ENCODE measurements at regions not wholly inside any gene's neighbourhood (a gene's known extent, or its start where the extent isn't known, plus 50 kb on each side); places are given as distances from the start of the nearest gene placed in this dataset.

- H3K27me3 ChIP-seq (ENCODE audit: control insufficient read depth, insufficient read depth, low read length), result peaks cover 5% of the 10 kb centered on the region
- H3K27ac ChIP-seq (ENCODE audit: low read depth, low read length), result no peak overlapping the region
- no peak overlapping the region for H3K4me3 ChIP-seq (ENCODE audit: low read length)
- H3K4me1 ChIP-seq (ENCODE audit: control insufficient read depth, insufficient read depth, low read length), result no peaks in the 10 kb centered on the region
- no peak overlapping the region for H3K9ac ChIP-seq (ENCODE audit: low read length)
- H3K36me3 ChIP-seq (ENCODE audit: control insufficient read depth, insufficient read depth, low read length), result no peaks in the 10 kb centered on the region
Measured at GRCh38 chr11:64492561-64492960, 63.2 kb upstream of the SLC22A11 start.

GRCh38 chr11:64498136-64498535 lies 57.6 kb upstream of the SLC22A11 start:
- Histone ChIP-seq H3K27ac (ENCODE audit: low read depth, low read length) (no peak overlapping the region), H3K36me3 (ENCODE audit: control insufficient read depth, insufficient read depth, low read length) (no peaks in the 10 kb centered on the region), H3K4me3 (ENCODE audit: low read length) (no peak overlapping the region), H3K27me3 (ENCODE audit: control insufficient read depth, insufficient read depth, low read length) (peaks cover 2% of the 10 kb centered on the region), H3K4me1 (ENCODE audit: control insufficient read depth, insufficient read depth, low read length) (no peaks in the 10 kb centered on the region), H3K9ac (ENCODE audit: low read length) (no peak overlapping the region)

GRCh38 chr11:64499261-64500004 lies 56.3 kb upstream of the SLC22A11 start:
- Histone ChIP-seq H3K4me3 (ENCODE audit: low read length) (no peak overlapping the region), H3K4me1 (ENCODE audit: control insufficient read depth, insufficient read depth, low read length) (no peaks in the 10 kb centered on the region), H3K27me3 (ENCODE audit: control insufficient read depth, insufficient read depth, low read length) (no peaks in the 10 kb centered on the region), H3K9ac (ENCODE audit: low read length) (no peak overlapping the region), H3K36me3 (ENCODE audit: control insufficient read depth, insufficient read depth, low read length) (no peaks in the 10 kb centered on the region), H3K27ac (ENCODE audit: low read depth, low read length) (no peak overlapping the region)

- H3K36me3 ChIP-seq (ENCODE audit: control insufficient read depth, insufficient read depth, low read length), result no peaks in the 10 kb centered on the region
- H3K27ac ChIP-seq (ENCODE audit: low read depth, low read length), result no peak overlapping the region
- H3K27me3 ChIP-seq (ENCODE audit: control insufficient read depth, insufficient read depth, low read length), result no peaks in the 10 kb centered on the region
Measured at GRCh38 chr11:64500176-64501013, 55.3 kb upstream of the SLC22A11 start.

GRCh38 chr11:64501500-64502427 lies 54.0 kb upstream of the SLC22A11 start:
- Histone ChIP-seq H3K4me3 (ENCODE audit: low read length) (no peak overlapping the region), H3K27me3 (ENCODE audit: control insufficient read depth, insufficient read depth, low read length) (no peaks in the 10 kb centered on the region)

More at GRCh38 chr11:64500176-64501013, 55.3 kb upstream of the SLC22A11 start:
- H3K4me1 ChIP-seq (ENCODE audit: control insufficient read depth, insufficient read depth, low read length), result no peaks in the 10 kb centered on the region
- H3K9ac ChIP-seq (ENCODE audit: low read length), result no peak overlapping the region
- H3K4me3 ChIP-seq (ENCODE audit: low read length), result no peak overlapping the region

GRCh38 chr11:64502634-64503033 lies 53.1 kb upstream of the SLC22A11 start:
- no peaks in the 10 kb centered on the region for H3K27me3 ChIP-seq (ENCODE audit: control insufficient read depth, insufficient read depth, low read length)
- H3K9ac ChIP-seq (ENCODE audit: low read length), result no peak overlapping the region
- no peaks in the 10 kb centered on the region for H3K4me1 ChIP-seq (ENCODE audit: control insufficient read depth, insufficient read depth, low read length)
- no peak overlapping the region for H3K27ac ChIP-seq (ENCODE audit: low read depth, low read length)
- H3K4me3 ChIP-seq (ENCODE audit: low read length), result no peak overlapping the region
- H3K36me3 ChIP-seq (ENCODE audit: control insufficient read depth, insufficient read depth, low read length), result no peaks in the 10 kb centered on the region

More at GRCh38 chr11:64501500-64502427, 54.0 kb upstream of the SLC22A11 start:
- Histone ChIP-seq H3K27ac (ENCODE audit: low read depth, low read length) (no peak overlapping the region), H3K36me3 (ENCODE audit: control insufficient read depth, insufficient read depth, low read length) (no peaks in the 10 kb centered on the region), H3K4me1 (ENCODE audit: control insufficient read depth, insufficient read depth, low read length) (no peaks in the 10 kb centered on the region), H3K9ac (ENCODE audit: low read length) (no peak overlapping the region)

GRCh38 chr11:64503186-64503753 lies 52.5 kb upstream of the SLC22A11 start:
- Histone ChIP-seq H3K9ac (ENCODE audit: low read length) (no peak overlapping the region), H3K36me3 (ENCODE audit: control insufficient read depth, insufficient read depth, low read length) (no peaks in the 10 kb centered on the region), H3K4me1 (ENCODE audit: control insufficient read depth, insufficient read depth, low read length) (no peaks in the 10 kb centered on the region), H3K4me3 (ENCODE audit: low read length) (no peak overlapping the region), H3K27me3 (ENCODE audit: control insufficient read depth, insufficient read depth, low read length) (no peaks in the 10 kb centered on the region), H3K27ac (ENCODE audit: low read depth, low read length) (no peak overlapping the region)

- H3K27ac ChIP-seq (ENCODE audit: low read depth, low read length), result no peak overlapping the region
- H3K4me1 ChIP-seq (ENCODE audit: control insufficient read depth, insufficient read depth, low read length), result no peaks in the 10 kb centered on the region
- H3K9ac ChIP-seq (ENCODE audit: low read length), result no peak overlapping the region
- H3K4me3 ChIP-seq (ENCODE audit: low read length), result no peak overlapping the region
- H3K27me3 ChIP-seq (ENCODE audit: control insufficient read depth, insufficient read depth, low read length), result no peaks in the 10 kb centered on the region
- no peaks in the 10 kb centered on the region for H3K36me3 ChIP-seq (ENCODE audit: control insufficient read depth, insufficient read depth, low read length)
Measured at GRCh38 chr11:64504999-64505398, 50.7 kb upstream of the SLC22A11 start.

All from rectal smooth muscle tissue (tissue), 1 donor.